Activated CD4-positive, alpha-beta memory T cell treated with anti-CD3 and anti-CD28 coated beads for 36 hours (primary cell): ENCODE measurements at regions not wholly inside any gene's neighbourhood (a gene's known extent, or its start where the extent isn't known, plus 50 kb on each side); places are given as distances from the start of the nearest gene placed in this dataset.

Experiments
- CTCF ChIA-PET: fragments of 350-600 bp; sonication (Branson Sonifier 250); formaldehyde crosslinking; loops from one replicate; lab custom pipeline; 2021; ENCODE audit warnings: antibody characterized with exemption, inconsistent platforms; lab: Charles Lee
- POLR2A ChIA-PET: fragments of 350-600 bp; sonication (Branson Sonifier 250); formaldehyde crosslinking; loops from one replicate; lab custom pipeline; 2021; ENCODE audit warnings: antibody characterized with exemption; lab: Charles Lee
- DNase-seq: peaks from one replicate; pipeline ENCODE4 v3.0.0-alpha.2; 2020
- H3K27ac Mint-ChIP-seq: one replicate; pipeline ENCODE4 v1.8.0; 2021; ENCODE audit warnings: mixed read lengths
- H3K27me3 Mint-ChIP-seq: one replicate; pipeline ENCODE4 v1.8.0; 2021; ENCODE audit warnings: mixed read lengths
- H3K36me3 Mint-ChIP-seq: one replicate; pipeline ENCODE4 v1.8.0; 2021; ENCODE audit warnings: mixed read lengths
- H3K4me1 Mint-ChIP-seq: one replicate; pipeline ENCODE4 v1.8.0; 2021; ENCODE audit warnings: low read depth, mixed read lengths
- H3K4me3 Mint-ChIP-seq: one replicate; pipeline ENCODE4 v1.8.0; 2021; ENCODE audit warnings: mild to moderate bottlenecking, mixed read lengths
- H3K9me3 Mint-ChIP-seq: one replicate; pipeline ENCODE4 v1.8.0; 2021; ENCODE audit warnings: mixed read lengths
- intact Hi-C: fragments of 100-400 bp; cut with micrococcal nuclease; formaldehyde crosslinking; loops from one replicate; pipeline ENCODE4 v1.15.1; 2023

GRCh38 chr6:48057601-48058000, 53.4 kb downstream of the PTCHD4 start:
- Mint-ChIP-seq H3K27me3 (no peaks in the 10 kb centered on the region), H3K27ac (no peak overlapping the region), H3K4me1 (no peaks in the 10 kb centered on the region), H3K36me3 (no peaks in the 10 kb centered on the region), H3K4me3 (no peak overlapping the region), H3K9me3 (no peaks in the 10 kb centered on the region)
- intact Hi-C loops, result no loop called here
- CTCF ChIA-PET, result interaction anchor here (0.7 kb wide), 1 partner anchor 75 kb away, joined by 6 read pairs; no protein-coding TSS in a partner anchor
- no peak for DNase-seq
- POLR2A ChIA-PET, result no interaction called here

- Mint-ChIP-seq H3K4me3 (no peak overlapping the region), H3K4me1 (no peaks in the 10 kb centered on the region), H3K36me3 (no peaks in the 10 kb centered on the region), H3K9me3 (no peaks in the 10 kb centered on the region), H3K27me3 (no peaks in the 10 kb centered on the region), H3K27ac (no peak overlapping the region)
- ChIA-PET CTCF (no interaction called here), POLR2A (interaction anchor here (0.6 kb wide), 1 partner anchor 252 kb away, joined by 3 read pairs; no protein-coding TSS in a partner anchor)
- intact Hi-C loops, result no loop called here
- DNase-seq, result no peak
Observed at GRCh38 chr6:48048451-48049146, 62.4 kb downstream of the PTCHD4 start.

- no peak overlapping the region for H3K4me3 Mint-ChIP-seq
- ChIA-PET CTCF (no interaction called here), POLR2A (no interaction called here)
- DNase-seq, result no peak
- no peaks in the 10 kb centered on the region for H3K4me1 Mint-ChIP-seq
- H3K36me3 Mint-ChIP-seq, result no peaks in the 10 kb centered on the region
- intact Hi-C loops, result no loop called here
- no peaks in the 10 kb centered on the region for H3K27me3 Mint-ChIP-seq
- H3K27ac Mint-ChIP-seq, result no peak overlapping the region
- H3K9me3 Mint-ChIP-seq, result no peaks in the 10 kb centered on the region
Observed at GRCh38 chr6:48041894-48042293, 69.1 kb downstream of the PTCHD4 start.

- Mint-ChIP-seq H3K27me3 (no peaks in the 10 kb centered on the region), H3K9me3 (no peaks in the 10 kb centered on the region), H3K4me3 (no peak overlapping the region), H3K36me3 (no peaks in the 10 kb centered on the region), H3K27ac (no peak overlapping the region), H3K4me1 (no peaks in the 10 kb centered on the region)
- ChIA-PET POLR2A (no interaction called here), CTCF (no interaction called here)
- intact Hi-C loops, result no loop called here
- DNase-seq, result no peak
Observed at GRCh38 chr6:48037946-48038345, 73.1 kb downstream of the PTCHD4 start.

GRCh38 chr6:48036316-48036715, 74.7 kb downstream of the PTCHD4 start:
- H3K27me3 Mint-ChIP-seq, result no peaks in the 10 kb centered on the region
- H3K27ac Mint-ChIP-seq, result no peak overlapping the region
- CTCF ChIA-PET, result no interaction called here
- H3K9me3 Mint-ChIP-seq, result no peaks in the 10 kb centered on the region
- H3K36me3 Mint-ChIP-seq, result no peaks in the 10 kb centered on the region
- no peak for DNase-seq
- intact Hi-C loops, result no loop called here
- POLR2A ChIA-PET, result no interaction called here
- no peak overlapping the region for H3K4me3 Mint-ChIP-seq
- H3K4me1 Mint-ChIP-seq, result no peaks in the 10 kb centered on the region

GRCh38 chr6:48032151-48032550, 78.8 kb downstream of the PTCHD4 start:
- POLR2A ChIA-PET, result no interaction called here
- H3K4me3 Mint-ChIP-seq, result no peak overlapping the region
- DNase-seq, result no peak
- intact Hi-C loops, result no loop called here
- H3K4me1 Mint-ChIP-seq, result peaks cover 4% of the 10 kb centered on the region
- no peaks in the 10 kb centered on the region for H3K36me3 Mint-ChIP-seq
- no peaks in the 10 kb centered on the region for H3K27me3 Mint-ChIP-seq
- H3K27ac Mint-ChIP-seq, result no peak overlapping the region
- CTCF ChIA-PET, result no interaction called here
- H3K9me3 Mint-ChIP-seq, result no peaks in the 10 kb centered on the region

- Mint-ChIP-seq H3K27me3 (no peaks in the 10 kb centered on the region), H3K4me1 (peaks cover 4% of the 10 kb centered on the region), H3K27ac (no peak overlapping the region), H3K36me3 (no peaks in the 10 kb centered on the region), H3K4me3 (no peak overlapping the region), H3K9me3 (no peaks in the 10 kb centered on the region)
- POLR2A ChIA-PET, result no interaction called here
- no peak for DNase-seq
- intact Hi-C loops, result no loop called here
- CTCF ChIA-PET, result no interaction called here
Observed at GRCh38 chr6:48031711-48032110, 79.3 kb downstream of the PTCHD4 start.

GRCh38 chr6:48027704-48028435, 83.1 kb downstream of the PTCHD4 start:
- no peaks in the 10 kb centered on the region for H3K9me3 Mint-ChIP-seq

GRCh38 chr6:48024956-48025355, 86.0 kb downstream of the PTCHD4 start:
- H3K9me3 Mint-ChIP-seq, result no peaks in the 10 kb centered on the region

More at GRCh38 chr6:48027704-48028435, 83.1 kb downstream of the PTCHD4 start:
- ChIA-PET CTCF (no interaction called here), POLR2A (no interaction called here)
- Mint-ChIP-seq H3K36me3 (no peaks in the 10 kb centered on the region), H3K27me3 (no peaks in the 10 kb centered on the region), H3K4me1 (peaks cover 4% of the 10 kb centered on the region), H3K4me3 (no peak overlapping the region), H3K27ac (no peak overlapping the region)
- DNase-seq, result peak; percentile 8
- intact Hi-C loops, result no loop called here

GRCh38 chr6:48021904-48022303, 89.1 kb downstream of the PTCHD4 start:
- CTCF ChIA-PET, result no interaction called here
- Mint-ChIP-seq H3K27ac (no peak overlapping the region), H3K4me1 (no peaks in the 10 kb centered on the region), H3K36me3 (no peaks in the 10 kb centered on the region), H3K9me3 (no peaks in the 10 kb centered on the region), H3K27me3 (no peaks in the 10 kb centered on the region), H3K4me3 (no peak overlapping the region)
- intact Hi-C loops, result no loop called here
- DNase-seq, result no peak
- POLR2A ChIA-PET, result no interaction called here

More at GRCh38 chr6:48024956-48025355, 86.0 kb downstream of the PTCHD4 start:
- Mint-ChIP-seq H3K27me3 (no peaks in the 10 kb centered on the region), H3K4me3 (no peak overlapping the region), H3K27ac (no peak overlapping the region), H3K4me1 (peaks cover 4% of the 10 kb centered on the region), H3K36me3 (no peaks in the 10 kb centered on the region)
- intact Hi-C loops, result no loop called here
- CTCF ChIA-PET, result no interaction called here
- DNase-seq, result no peak
- POLR2A ChIA-PET, result no interaction called here

GRCh38 chr6:48016020-48016755, 94.8 kb downstream of the PTCHD4 start:
- Mint-ChIP-seq H3K4me3 (no peak overlapping the region), H3K4me1 (no peaks in the 10 kb centered on the region), H3K9me3 (no peaks in the 10 kb centered on the region), H3K36me3 (no peaks in the 10 kb centered on the region), H3K27me3 (no peaks in the 10 kb centered on the region), H3K27ac (no peak overlapping the region)
- CTCF ChIA-PET, result no interaction called here
- intact Hi-C loops, result no loop called here
- POLR2A ChIA-PET, result no interaction called here
- no peak for DNase-seq

GRCh38 chr6:47992809-47993208, 118.2 kb downstream of the PTCHD4 start:
- no peaks in the 10 kb centered on the region for H3K27me3 Mint-ChIP-seq
- DNase-seq, result no peak
- H3K4me1 Mint-ChIP-seq, result no peaks in the 10 kb centered on the region
- no peak overlapping the region for H3K27ac Mint-ChIP-seq
- intact Hi-C loops, result no loop called here
- no peak overlapping the region for H3K4me3 Mint-ChIP-seq
- POLR2A ChIA-PET, result no interaction called here
- no peaks in the 10 kb centered on the region for H3K36me3 Mint-ChIP-seq
- CTCF ChIA-PET, result no interaction called here
- peaks cover 3% of the 10 kb centered on the region for H3K9me3 Mint-ChIP-seq
